Omental fat pad (tissue), 3 donors: ENCODE measurements at regions not wholly inside any gene's neighbourhood (a gene's known extent, or its start where the extent isn't known, plus 50 kb on each side); places are given as distances from the start of the nearest gene placed in this dataset.

ENCODE experiments used
- ATAC-seq: fragments of 150-250 bp; one replicate; pipeline ENCODE4 v1.9.1; 2016; ENCODE audit warnings: mild to moderate bottlenecking, moderate library complexity; ENCODE audit not compliant: low FRiP score
- DNase-seq: peaks from one replicate; pipeline ENCODE4 v3.0.0-alpha.2; 2019; ENCODE audit warnings: low spot score
- TF ChIP-seq, protein P1 (sequence below), 3 donors: fragments of 450-650 bp; IDR thresholded peaks; one replicate each; pipeline ENCODE4 v1.5.1; 2016 to 2017; ENCODE audit warnings: antibody characterized with exemption in 3 of 3, mild to moderate bottlenecking in 3 of 3, moderate library complexity in 2 of 3

DNA sequence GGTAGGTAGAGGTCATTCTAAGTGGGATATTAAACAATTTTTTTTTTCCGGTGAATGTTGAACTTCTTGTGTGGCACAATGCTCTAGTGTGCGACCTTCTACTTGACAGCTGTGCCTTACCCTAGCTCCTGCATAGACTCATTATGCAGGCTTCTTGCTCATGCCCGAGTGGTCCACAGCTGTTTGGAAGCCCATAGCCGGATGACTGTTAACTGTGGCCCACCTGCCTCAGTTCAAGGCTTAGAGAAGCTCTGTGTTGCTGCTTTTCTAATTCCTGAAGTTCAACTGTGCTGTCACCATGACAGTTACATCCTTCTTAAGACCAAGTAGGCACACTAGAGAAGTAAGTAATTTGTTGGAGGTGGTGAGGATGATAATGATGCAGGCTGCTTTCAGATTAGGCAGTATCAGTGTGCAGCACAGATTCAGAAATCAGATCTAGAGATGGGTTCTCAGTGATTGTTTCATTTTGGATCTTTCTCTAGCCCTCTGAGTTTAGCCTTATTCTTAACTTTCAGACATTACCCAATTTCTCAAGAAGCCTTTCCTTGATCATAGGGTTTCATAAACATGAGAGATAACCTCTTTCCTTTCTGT is 278.4 kb downstream of the PHF14 start:
- ATAC-seq (no peak), DNase-seq (no peak)
- TF ChIP-seq, protein P1, sequence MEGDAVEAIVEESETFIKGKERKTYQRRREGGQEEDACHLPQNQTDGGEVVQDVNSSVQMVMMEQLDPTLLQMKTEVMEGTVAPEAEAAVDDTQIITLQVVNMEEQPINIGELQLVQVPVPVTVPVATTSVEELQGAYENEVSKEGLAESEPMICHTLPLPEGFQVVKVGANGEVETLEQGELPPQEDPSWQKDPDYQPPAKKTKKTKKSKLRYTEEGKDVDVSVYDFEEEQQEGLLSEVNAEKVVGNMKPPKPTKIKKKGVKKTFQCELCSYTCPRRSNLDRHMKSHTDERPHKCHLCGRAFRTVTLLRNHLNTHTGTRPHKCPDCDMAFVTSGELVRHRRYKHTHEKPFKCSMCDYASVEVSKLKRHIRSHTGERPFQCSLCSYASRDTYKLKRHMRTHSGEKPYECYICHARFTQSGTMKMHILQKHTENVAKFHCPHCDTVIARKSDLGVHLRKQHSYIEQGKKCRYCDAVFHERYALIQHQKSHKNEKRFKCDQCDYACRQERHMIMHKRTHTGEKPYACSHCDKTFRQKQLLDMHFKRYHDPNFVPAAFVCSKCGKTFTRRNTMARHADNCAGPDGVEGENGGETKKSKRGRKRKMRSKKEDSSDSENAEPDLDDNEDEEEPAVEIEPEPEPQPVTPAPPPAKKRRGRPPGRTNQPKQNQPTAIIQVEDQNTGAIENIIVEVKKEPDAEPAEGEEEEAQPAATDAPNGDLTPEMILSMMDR (IDR thresholded peaks at IDR 0.05): no peak

DNA sequence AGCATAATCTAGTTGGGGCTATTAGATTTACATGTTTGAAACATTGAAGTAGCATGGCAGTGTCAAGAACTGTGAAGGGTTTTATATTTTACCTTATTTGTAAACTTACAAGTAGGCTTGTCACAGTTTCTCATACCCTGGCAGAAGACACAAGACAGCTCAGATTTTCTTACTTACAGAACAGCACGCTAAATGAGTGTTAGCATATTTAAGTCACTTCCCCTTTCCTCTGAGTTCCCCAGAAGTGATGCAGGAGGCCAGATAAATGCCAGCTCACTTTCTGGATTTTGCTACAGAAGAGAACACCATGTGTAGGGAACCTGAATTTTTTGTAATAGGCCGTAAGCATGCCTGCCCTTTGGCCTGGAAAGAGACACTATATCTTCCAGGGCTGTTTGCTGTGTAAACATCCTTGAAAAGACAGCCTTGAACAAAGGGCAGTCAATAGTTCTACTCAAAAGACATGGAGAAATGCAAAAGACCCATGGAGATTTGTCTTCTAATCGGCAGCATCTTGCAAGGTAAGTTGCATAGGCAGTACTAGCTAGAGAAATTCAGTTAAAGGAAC is 279.1 kb downstream of the PHF14 start:
- TF ChIP-seq, protein P1 (IDR thresholded peaks at IDR 0.05): no peak
- no peak for DNase-seq
- no peak for ATAC-seq

DNA sequence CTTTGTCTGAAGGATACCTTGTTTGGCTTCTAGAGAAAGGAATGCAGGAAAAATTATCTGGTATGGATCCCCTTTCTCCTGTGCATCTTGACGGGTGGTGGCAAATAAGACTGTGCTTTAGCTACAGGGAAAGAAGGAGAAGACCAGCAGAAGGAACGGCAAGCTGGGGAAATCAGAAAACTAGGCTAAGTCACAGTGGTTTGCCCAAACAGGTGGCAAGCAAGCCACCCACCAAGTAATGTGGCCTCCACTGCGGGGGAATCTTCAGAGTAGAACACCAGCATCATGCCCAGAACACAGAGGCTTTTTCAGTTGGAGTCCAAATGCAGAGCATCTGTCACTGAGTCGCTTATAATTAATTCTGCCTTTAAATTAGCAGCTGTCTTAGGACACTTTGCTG is 282.8 kb downstream of the PHF14 start:
- DNase-seq: no peak
- ATAC-seq: no peak
- TF ChIP-seq, protein P1 (IDR thresholded peaks at IDR 0.05): no peak

DNA sequence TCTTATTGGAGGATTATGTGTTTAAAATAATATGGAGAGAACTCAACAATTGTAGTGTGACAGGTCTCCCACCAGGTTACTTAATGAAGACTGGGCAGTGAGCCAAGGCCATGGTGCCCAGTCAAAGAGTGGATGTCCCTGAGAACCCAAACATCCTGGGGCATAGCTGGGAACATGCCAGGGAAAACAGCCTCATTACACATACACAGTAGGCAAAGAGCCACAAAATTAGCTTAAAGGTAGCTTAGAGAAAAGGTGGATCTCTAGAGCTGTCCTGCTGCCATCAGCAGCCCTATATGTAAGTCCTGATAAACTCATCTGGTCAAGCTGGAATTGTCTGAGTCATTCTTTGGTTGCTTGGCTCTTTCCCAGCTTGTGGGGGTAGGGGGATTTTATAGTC is 287.8 kb downstream of the PHF14 start:
- no peak for ATAC-seq

DNA sequence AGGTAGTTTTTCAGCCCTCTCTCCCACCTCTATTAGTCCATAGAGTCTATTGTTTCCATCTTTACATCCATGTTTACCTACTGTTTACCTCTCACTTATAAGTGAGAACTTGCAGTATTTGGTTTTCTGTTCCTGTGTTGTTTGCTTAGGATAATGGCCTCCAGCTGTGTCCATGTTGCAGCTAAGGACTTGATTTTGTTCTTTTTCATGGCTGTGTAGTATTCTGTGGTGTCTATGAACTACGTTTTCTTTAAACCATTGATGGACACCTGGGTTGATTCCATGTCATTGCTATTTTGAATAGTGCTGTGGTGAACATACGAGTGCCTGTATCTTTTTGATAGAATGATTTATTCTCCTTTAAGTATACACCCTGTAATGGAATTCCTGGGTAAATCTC is 292.4 kb downstream of the PHF14 start:
- TF ChIP-seq, protein P1 (IDR thresholded peaks at IDR 0.05): no peak
- DNase-seq (no peak), ATAC-seq (no peak)

More for the DNA sequence above, 287.8 kb downstream of the PHF14 start:
- DNase-seq: no peak
- TF ChIP-seq, protein P1 (IDR thresholded peaks at IDR 0.05): no peak

DNA sequence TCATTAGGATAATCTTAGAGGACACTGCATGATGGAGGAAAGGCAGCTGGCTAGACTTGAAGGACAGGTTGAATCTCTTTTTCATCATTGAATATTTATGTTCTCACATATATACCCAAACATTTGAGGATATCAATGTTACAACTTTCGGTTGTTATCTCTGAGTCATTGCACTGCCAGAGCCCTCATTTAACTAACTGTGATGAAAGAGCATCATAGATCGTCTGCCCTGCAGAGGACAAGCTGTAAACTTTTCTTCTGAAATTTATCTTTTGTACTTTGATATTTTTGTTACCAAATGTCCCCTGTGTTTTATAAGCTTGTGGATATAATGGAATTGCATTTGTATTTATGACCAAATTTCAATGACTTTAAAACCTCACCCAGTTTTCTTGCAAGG is 298.7 kb downstream of the PHF14 start:
- TF ChIP-seq, protein P1 (IDR thresholded peaks at IDR 0.05): no peak
- DNase-seq: no peak
- ATAC-seq: no peak

DNA sequence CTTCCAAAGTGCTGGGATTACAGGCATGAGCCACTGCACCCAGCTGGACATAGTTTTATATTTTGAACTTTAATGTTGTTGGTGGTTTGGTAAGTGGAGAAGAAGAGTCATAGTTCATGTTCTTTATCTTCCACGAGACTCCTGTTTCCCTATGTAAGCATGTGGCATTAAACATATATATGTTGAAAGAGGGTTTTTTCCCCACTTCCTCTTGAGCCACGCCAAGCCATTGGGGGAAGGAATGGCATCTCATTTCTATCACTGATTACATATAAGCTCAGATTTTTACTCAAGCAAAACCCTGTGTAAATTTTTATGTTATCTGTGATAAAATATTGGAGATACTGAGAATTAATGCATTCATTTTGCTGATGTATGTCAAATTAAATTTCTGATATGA is 300.4 kb downstream of the PHF14 start:
- no peak for DNase-seq
- TF ChIP-seq, protein P1 (IDR thresholded peaks at IDR 0.05): no peak
- ATAC-seq: no peak
